ENCODE measurements at regions not wholly inside any gene's neighbourhood (a gene's known extent, or its start where the extent isn't known, plus 50 kb on each side); places are given as distances from the start of the nearest gene placed in this dataset.

GRCh38 chr11:69916806-69917387 lies 97.7 kb upstream of the FGF3 start:
- in situ Hi-C loops (cut with HindIII; ENCODE audit: extremely low pct_ligation_motif_present, low pct_unique_long_range_greater_than_20kb): no loop called here
- ATAC-seq: no peak

More at GRCh38 chr11:69916806-69917387, 97.7 kb upstream of the FGF3 start:
- Histone ChIP-seq H3K27me3 (ENCODE audit: control insufficient read depth in 1 of 2, insufficient read depth in 2 of 2, low read length in 2 of 2) (peaks cover 1 to 24% of the 10 kb centered on the region in 2 experiments; a peak in 4 of 5 replicates), H3K4me3 (replicated peaks in 1 of 3; ENCODE audit: insufficient read depth in 1 of 3, low read depth in 2 of 3, low read length in 3 of 3) (no peak overlapping the region), H3K36me3 (replicated peaks in 1 of 2; ENCODE audit: control insufficient read depth in 1 of 2, insufficient read depth in 2 of 2, low read length in 2 of 2) (no peaks in the 10 kb centered on the region), H3K9ac (ENCODE audit: insufficient read depth, low read depth, low read length) (no peak overlapping the region), H3K4me1 (ENCODE audit: insufficient read depth, low read length) (no peaks in the 10 kb centered on the region), H2AFZ (ENCODE audit: low read length) (no peak overlapping the region), H4K20me1 (ENCODE audit: insufficient read depth, low read length) (0 out of 2 replicates have a peak, but pooled peaks cover 11% of the 10 kb centered on the region), H3K4me2 (ENCODE audit: low read depth, low read length) (no peak overlapping the region), H3K79me2 (ENCODE audit: insufficient read depth, low read length) (no peaks in the 10 kb centered on the region), H3K9me3 (ENCODE audit: low read length) (no peaks in the 10 kb centered on the region), H3K27ac (ENCODE audit: extremely low read length, insufficient read depth, low read length) (no peak overlapping the region)
- BruUV-seq (replicated peaks): no TSS peak
- WGBS (ENCODE audit: low lambda C conversion rate): 7% methylated on average over 1 of the region's 2 CpGs
- DNase-seq (ENCODE audit: low spot score) (no peak), FAIRE-seq (no peak)
- intact Hi-C loops (cut with micrococcal nuclease; ENCODE audit: unreplicated experiment): no loop called here
- ChIA-PET POLR2A (no interaction called here), CTCF (ENCODE audit: low intra/inter-chr PET ratio, low total read pairs) (interaction anchor here (2.2 kb wide), 1 partner anchor 275 kb away, joined by 11 read pairs; no protein-coding TSS in a partner anchor)
- no peak for TF ChIP-seq ZBTB38 (CRISPR knock-in tag; IDR thresholded peaks at IDR 0.05)
- TF ChIP-seq PHB2 (IDR thresholded peaks at IDR 0.05; ENCODE audit: partially characterized antibody): no peak
- TF ChIP-seq RFX5 (IDR thresholded peaks at IDR 0.05; ENCODE audit: low read depth, low read length): no peak
- TF ChIP-seq ISL2 (CRISPR knock-in tag; IDR thresholded peaks at IDR 0.05): no peak
- no peak for TF ChIP-seq MIER2 (CRISPR knock-in tag; IDR thresholded peaks at IDR 0.05)
- TF ChIP-seq, protein P1, sequence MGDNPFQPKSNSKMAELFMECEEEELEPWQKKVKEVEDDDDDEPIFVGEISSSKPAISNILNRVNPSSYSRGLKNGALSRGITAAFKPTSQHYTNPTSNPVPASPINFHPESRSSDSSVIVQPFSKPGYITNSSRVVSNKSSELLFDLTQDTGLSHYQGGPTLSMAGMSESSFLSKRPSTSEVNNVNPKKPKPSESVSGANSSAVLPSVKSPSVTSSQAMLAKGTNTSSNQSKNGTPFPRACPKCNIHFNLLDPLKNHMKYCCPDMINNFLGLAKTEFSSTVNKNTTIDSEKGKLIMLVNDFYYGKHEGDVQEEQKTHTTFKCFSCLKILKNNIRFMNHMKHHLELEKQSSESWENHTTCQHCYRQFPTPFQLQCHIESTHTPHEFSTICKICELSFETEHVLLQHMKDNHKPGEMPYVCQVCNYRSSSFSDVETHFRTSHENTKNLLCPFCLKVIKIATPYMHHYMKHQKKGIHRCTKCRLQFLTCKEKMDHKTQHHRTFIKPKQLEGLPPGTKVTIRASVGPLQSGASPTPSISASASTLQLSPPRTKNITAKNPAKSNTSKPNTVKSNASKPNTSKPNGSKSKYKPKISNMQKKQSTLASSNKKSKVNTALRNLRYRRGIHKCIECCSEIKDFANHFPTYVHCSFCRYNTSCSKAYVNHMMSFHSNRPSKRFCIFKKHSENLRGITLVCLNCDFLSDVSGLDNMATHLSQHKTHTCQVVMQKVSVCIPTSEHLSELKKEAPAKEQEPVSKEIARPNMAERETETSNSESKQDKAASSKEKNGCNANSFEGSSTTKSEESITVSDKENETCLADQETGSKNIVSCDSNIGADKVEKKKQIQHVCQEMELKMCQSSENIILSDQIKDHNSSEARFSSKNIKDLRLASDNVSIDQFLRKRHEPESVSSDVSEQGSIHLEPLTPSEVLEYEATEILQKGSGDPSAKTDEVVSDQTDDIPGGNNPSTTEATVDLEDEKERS (CRISPR knock-in tag; IDR thresholded peaks at IDR 0.05): no peak
- no peak for TF ChIP-seq ZNF704 (CRISPR knock-in tag; IDR thresholded peaks at IDR 0.05; ENCODE audit: borderline replicate concordance)
- TF ChIP-seq, protein P2, sequence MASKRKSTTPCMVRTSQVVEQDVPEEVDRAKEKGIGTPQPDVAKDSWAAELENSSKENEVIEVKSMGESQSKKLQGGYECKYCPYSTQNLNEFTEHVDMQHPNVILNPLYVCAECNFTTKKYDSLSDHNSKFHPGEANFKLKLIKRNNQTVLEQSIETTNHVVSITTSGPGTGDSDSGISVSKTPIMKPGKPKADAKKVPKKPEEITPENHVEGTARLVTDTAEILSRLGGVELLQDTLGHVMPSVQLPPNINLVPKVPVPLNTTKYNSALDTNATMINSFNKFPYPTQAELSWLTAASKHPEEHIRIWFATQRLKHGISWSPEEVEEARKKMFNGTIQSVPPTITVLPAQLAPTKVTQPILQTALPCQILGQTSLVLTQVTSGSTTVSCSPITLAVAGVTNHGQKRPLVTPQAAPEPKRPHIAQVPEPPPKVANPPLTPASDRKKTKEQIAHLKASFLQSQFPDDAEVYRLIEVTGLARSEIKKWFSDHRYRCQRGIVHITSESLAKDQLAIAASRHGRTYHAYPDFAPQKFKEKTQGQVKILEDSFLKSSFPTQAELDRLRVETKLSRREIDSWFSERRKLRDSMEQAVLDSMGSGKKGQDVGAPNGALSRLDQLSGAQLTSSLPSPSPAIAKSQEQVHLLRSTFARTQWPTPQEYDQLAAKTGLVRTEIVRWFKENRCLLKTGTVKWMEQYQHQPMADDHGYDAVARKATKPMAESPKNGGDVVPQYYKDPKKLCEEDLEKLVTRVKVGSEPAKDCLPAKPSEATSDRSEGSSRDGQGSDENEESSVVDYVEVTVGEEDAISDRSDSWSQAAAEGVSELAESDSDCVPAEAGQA (IDR thresholded peaks at IDR 0.05; ENCODE audit: low read depth): no peak
- TF ChIP-seq, protein P2 (CRISPR knock-in tag; IDR thresholded peaks at IDR 0.05; ENCODE audit: borderline replicate concordance): no peak
- TF ChIP-seq, protein P3, sequence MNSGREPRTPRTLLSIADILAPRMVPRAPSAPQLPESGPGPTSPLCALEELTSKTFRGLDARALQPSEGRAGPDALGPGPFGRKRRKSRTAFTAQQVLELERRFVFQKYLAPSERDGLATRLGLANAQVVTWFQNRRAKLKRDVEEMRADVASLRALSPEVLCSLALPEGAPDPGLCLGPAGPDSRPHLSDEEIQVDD (CRISPR knock-in tag; IDR thresholded peaks at IDR 0.05; ENCODE audit: borderline replicate concordance): no peak
- no peak for TF ChIP-seq KLF15 (CRISPR knock-in tag; IDR thresholded peaks at IDR 0.05; ENCODE audit: borderline replicate concordance)
- no peak for TF ChIP-seq ZNF773 (CRISPR knock-in tag; IDR thresholded peaks at IDR 0.05; ENCODE audit: borderline replicate concordance)
- no peak for TF ChIP-seq NONO (IDR thresholded peaks at IDR 0.05)
- no peak for TF ChIP-seq NONO (CRISPR knock-in tag; conservative IDR thresholded peaks at IDR 0.05)
- TF ChIP-seq SAFB2 (CRISPR knock-in tag; IDR thresholded peaks at IDR 0.05; ENCODE audit: borderline replicate concordance, low read depth): no peak

Measured in HepG2 (cell line).